IMR-90 (cell line): ENCODE measurements at regions not wholly inside any gene's neighbourhood (a gene's known extent, or its start where the extent isn't known, plus 50 kb on each side); places are given as distances from the start of the nearest gene placed in this dataset.

Source experiments
- ATAC-seq: fragments of 200-7000 bp; cut with Tn5 transposase; 2 replicates; pipeline ENCODE4 v1.9.1; 2020; ENCODE audit warnings: low read depth, mild to moderate bottlenecking, moderate library complexity
- BruUV-seq: library from RNA; stranded (reverse); fragments of 400-500 nt; replicated peaks from 2 replicates; lab custom pipeline; 2021; lab: Mats Ljungman, UMichigan
- CTCF ChIA-PET: fragments of 300-600 bp; formaldehyde crosslinking; extraction: SDS; loops from one replicate; lab custom pipeline; 2021; ENCODE audit warnings: antibody characterized with exemption; lab: Yijun Ruan, JAX
- POLR2A ChIA-PET: fragments of 300-600 bp; sonication (Branson Sonifier 250); formaldehyde crosslinking; loops from one replicate; lab custom pipeline; 2022; ENCODE audit warnings: antibody characterized with exemption; ENCODE audit not compliant: unreplicated experiment; lab: Charles Lee
- DNase-seq: peaks from one replicate; pipeline ENCODE4 v3.0.0; 2013
- H2AFZ ChIP-seq: replicated peaks from 2 replicates; pipeline ENCODE3; 2013; ENCODE audit warnings: low read length, mild to moderate bottlenecking; ENCODE audit not compliant: poor library complexity
- H2AK5ac ChIP-seq: 2 replicates; pipeline ENCODE4 v1.6.1; 2013; ENCODE audit warnings: low read depth, low read length, inconsistent platforms
- H2AK9ac ChIP-seq: replicated peaks from 2 replicates; pipeline ENCODE3; 2013; ENCODE audit warnings: mild to moderate bottlenecking, low read depth, low read length, moderate library complexity; ENCODE audit not compliant: poor library complexity
- H2BK120ac ChIP-seq: 2 replicates; pipeline ENCODE4 v1.6.1; 2013; ENCODE audit warnings: low read depth, low read length, inconsistent platforms
- H2BK15ac ChIP-seq: 3 replicates; pipeline ENCODE4 v1.6.1; 2013; ENCODE audit warnings: low read depth, low read length, inconsistent platforms
- H2BK20ac ChIP-seq: 2 replicates; pipeline ENCODE4 v1.6.1; 2013; ENCODE audit warnings: low read depth, mild to moderate bottlenecking, inconsistent platforms, low read length, moderate library complexity
- H2BK5ac ChIP-seq: 2 replicates; pipeline ENCODE4 v1.6.1; 2013; ENCODE audit warnings: mild to moderate bottlenecking, low read depth, low read length, inconsistent platforms; ENCODE audit not compliant: poor library complexity, severe bottlenecking
- H3K14ac ChIP-seq: replicated peaks from 2 replicates; pipeline ENCODE4 v1.6.1; 2013; ENCODE audit warnings: low read depth, low read length, inconsistent platforms
- H3K18ac ChIP-seq: 2 replicates; pipeline ENCODE4 v1.6.1; 2013; ENCODE audit warnings: low read depth, low read length, control low read depth
- H3K23ac ChIP-seq: 2 replicates; pipeline ENCODE4 v1.6.1; 2013; ENCODE audit warnings: low read depth, low read length, inconsistent platforms
- H3K27ac ChIP-seq: 2 replicates; pipeline ENCODE4 v1.5.1; 2013; ENCODE audit warnings: mild to moderate bottlenecking, control low read depth, low read length; ENCODE audit not compliant: insufficient read depth
- H3K27me3 ChIP-seq: 2 replicates; pipeline ENCODE4 v1.6.1; 2013; ENCODE audit warnings: low read length; ENCODE audit not compliant: control insufficient read depth, insufficient read depth
- H3K36me3 ChIP-seq: 2 replicates; pipeline ENCODE4 v1.6.1; 2013; ENCODE audit warnings: low read length, mixed read lengths; ENCODE audit not compliant: control insufficient read depth, insufficient read depth
- H3K4ac ChIP-seq: 2 replicates; pipeline ENCODE4 v1.6.1; 2013; ENCODE audit warnings: low read depth, low read length, inconsistent platforms
- H3K4me1 ChIP-seq: 2 replicates; pipeline ENCODE4 v1.6.1; 2013; ENCODE audit warnings: low read length, mixed read lengths; ENCODE audit not compliant: control insufficient read depth, insufficient read depth
- H3K4me2 ChIP-seq: 2 replicates; pipeline ENCODE4 v1.6.1; 2013; ENCODE audit warnings: low read depth, mild to moderate bottlenecking, control low read depth, low read length, moderate library complexity
- H3K4me3 ChIP-seq: 2 replicates; pipeline ENCODE4 v1.5.1; 2013; ENCODE audit warnings: low read depth, mild to moderate bottlenecking, control low read depth, low read length, moderate library complexity; ENCODE audit not compliant: insufficient read depth
- H3K56ac ChIP-seq: 2 replicates; pipeline ENCODE4 v1.6.1; 2013; ENCODE audit warnings: low read length, inconsistent platforms; ENCODE audit not compliant: insufficient read depth; ENCODE audit errors: extremely low read depth
- H3K79me1 ChIP-seq, 2 experiments: 2 replicates each; pipeline ENCODE4 v1.6.1; 2013; ENCODE audit warnings: low read length in 2 of 2, inconsistent platforms in 1 of 2, low read depth in 1 of 2
- H3K9ac ChIP-seq: 2 replicates; pipeline ENCODE4 v1.6.1; 2013; ENCODE audit warnings: low read depth, low read length, control low read depth
- H3K9me1 ChIP-seq: 2 replicates; pipeline ENCODE4 v1.6.1; 2013; ENCODE audit warnings: low read length, inconsistent platforms; ENCODE audit not compliant: insufficient read depth
- H3K9me3 ChIP-seq: 2 replicates; pipeline ENCODE4 v1.6.1; 2013; ENCODE audit warnings: low read length; ENCODE audit not compliant: control insufficient read depth, insufficient read depth
- H4K20me1 ChIP-seq: 2 replicates; pipeline ENCODE4 v1.6.1; 2013; ENCODE audit warnings: low read length, inconsistent platforms; ENCODE audit not compliant: insufficient read depth
- H4K5ac ChIP-seq: 2 replicates; pipeline ENCODE4 v1.6.1; 2013; ENCODE audit warnings: mild to moderate bottlenecking, low read depth, low read length, control low read depth
- H4K8ac ChIP-seq, 2 experiments: 2 replicates each; pipeline ENCODE4 v1.6.1; 2013; ENCODE audit warnings: low read depth in 2 of 2, low read length in 2 of 2, control low read depth in 1 of 2, inconsistent platforms in 1 of 2
- H4K91ac ChIP-seq: 2 replicates; pipeline ENCODE4 v1.6.1; 2013; ENCODE audit warnings: low read depth, low read length, inconsistent platforms; ENCODE audit not compliant: insufficient read depth
- BHLHE40 ChIP-seq: fragments of 150-350 bp; IDR thresholded peaks from 2 replicates; pipeline ENCODE4 v1.6.1; 2016; ENCODE audit warnings: mild to moderate bottlenecking, low read depth, low read length
- CEBPB ChIP-seq: IDR thresholded peaks from 2 replicates; pipeline ENCODE4 v1.6.1; 2012; ENCODE audit warnings: low read depth, low read length, improper control_type of control experiment
- MAFK ChIP-seq: IDR thresholded peaks from 2 replicates; pipeline ENCODE4 v1.6.1; 2012; ENCODE audit warnings: low read depth, low read length, improper control_type of control experiment
- MAZ ChIP-seq: IDR thresholded peaks from 2 replicates; pipeline ENCODE4 v1.6.1; 2012; ENCODE audit warnings: low read depth, mild to moderate bottlenecking, low read length, improper control_type of control experiment, moderate library complexity, borderline replicate concordance
- MXI1 ChIP-seq: IDR thresholded peaks from 2 replicates; pipeline ENCODE4 v1.6.1; 2012; ENCODE audit warnings: low read depth, mild to moderate bottlenecking, low read length, moderate library complexity, borderline replicate concordance
- NFE2L2 ChIP-seq: fragments of 150-350 bp; IDR thresholded peaks from 2 replicates; pipeline ENCODE4 v1.6.1; 2016; ENCODE audit warnings: low read depth, mild to moderate bottlenecking, low read length
- POLR2A ChIP-seq: IDR thresholded peaks from 2 replicates; pipeline ENCODE4 v1.6.1; 2012; ENCODE audit warnings: mild to moderate bottlenecking, low read depth, low read length
- RAD21 ChIP-seq: IDR thresholded peaks from 2 replicates; pipeline ENCODE4 v1.6.1; 2012; ENCODE audit warnings: low read length, improper control_type of control experiment
- RFX5 ChIP-seq: IDR thresholded peaks from 2 replicates; pipeline ENCODE4 v1.8.0; 2012; ENCODE audit warnings: low read depth, mild to moderate bottlenecking, low read length, moderate library complexity
- SMC3 ChIP-seq: fragments of 150-350 bp; IDR thresholded peaks from 2 replicates; pipeline ENCODE4 v1.6.1; 2016; ENCODE audit warnings: low read depth, mild to moderate bottlenecking, antibody characterized with exemption, low read length, moderate library complexity
- WGBS, 2 experiments: methylation state at CpG; one replicate each; pipeline versions ENCODE4 v1.1.5 to v1.1.7; 2013; ENCODE audit warnings: missing lambda C conversion rate in 2 of 2; ENCODE audit not compliant: insufficient read length in 1 of 2; ENCODE audit errors: extremely low coverage in 2 of 2; 5-methylcytosine and 5-hydroxymethylcytosine counted together
- dilution Hi-C: fragments of 300-500 bp; cut with HindIII; formaldehyde crosslinking; loops from one replicate; pipeline ENCODE4 v1.14.3; 2018; ENCODE audit warnings: low sequenced_read_pairs; ENCODE audit not compliant: unreplicated experiment
- in situ Hi-C: fragments of 300-500 bp; cut with MboI; formaldehyde crosslinking; loops from 3 replicates; pipeline ENCODE4 v1.14.3; 2019; ENCODE audit warnings: low sequenced_read_pairs, inconsistent platforms, mixed read lengths
- intact Hi-C: fragments of 100-400 bp; cut with micrococcal nuclease; formaldehyde crosslinking; loops from 2 replicates; pipeline ENCODE4 v1.10.0; 2022
- TF ChIP-seq, protein P1 (sequence below): conservative IDR thresholded peaks from 2 replicates; pipeline ENCODE4 v1.5.1; 2012; ENCODE audit warnings: mild to moderate bottlenecking, low read depth, low read length, improper control_type of control experiment
- TF ChIP-seq, protein P2 (sequence below): fragments of 150-350 bp; IDR thresholded peaks from 2 replicates; pipeline ENCODE4 v1.6.1; 2017; ENCODE audit warnings: mild to moderate bottlenecking, antibody characterized with exemption, low read length, low read depth

DNA sequence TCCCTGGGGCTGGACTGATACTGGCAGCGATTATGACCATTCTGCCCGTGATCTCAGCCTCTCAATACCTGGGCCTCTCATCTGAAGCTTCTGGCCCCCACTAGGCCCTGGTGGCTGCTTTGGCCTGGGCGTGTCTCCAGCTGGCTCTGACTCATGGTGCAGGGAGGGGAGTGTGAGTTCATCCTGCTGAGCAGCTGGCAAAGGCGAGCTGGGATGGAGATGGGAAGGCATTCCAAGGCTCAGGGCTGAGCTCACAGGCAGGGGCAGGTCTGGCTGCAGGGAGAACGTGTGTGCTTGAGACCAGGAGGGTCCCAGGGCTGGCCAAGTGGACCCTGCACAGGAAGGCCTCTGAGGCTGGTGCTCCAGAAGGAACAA is 221.8 kb downstream of the TMEM121 start:
- no peak; the same call in 1 of the 2 replicates for ATAC-seq
- POLR2A ChIA-PET = no interaction called here
- in situ Hi-C loops = no loop called here

More for the DNA sequence above, 221.8 kb downstream of the TMEM121 start:
- intact Hi-C loops (no loop called here), dilution Hi-C loops (no loop called here)
- no peak overlapping the region for H2BK120ac ChIP-seq
- no peak overlapping the region for H3K23ac ChIP-seq
- no peaks in the 10 kb centered on the region for H4K20me1 ChIP-seq
- H2AK9ac ChIP-seq = no peak overlapping the region
- H4K5ac ChIP-seq = no peak overlapping the region
- DNase-seq = no peak
- no peaks in the 10 kb centered on the region for H3K4me1 ChIP-seq
- no peaks in the 10 kb centered on the region for H3K79me1 ChIP-seq
- BruUV-seq = no TSS peak
- H4K8ac ChIP-seq = no peak overlapping the region
- no peaks in the 10 kb centered on the region for H3K36me3 ChIP-seq
- peaks cover 12% of the 10 kb centered on the region for H3K9me3 ChIP-seq
- H3K4ac ChIP-seq = no peak overlapping the region
- no CpG with 5 or more reads among the region's 5 CpGs for WGBS, 2 experiments
- CTCF ChIA-PET = no interaction called here
- no peak for TF ChIP-seq POLR2A
- no peak for TF ChIP-seq RAD21
- TF ChIP-seq, protein P1, sequence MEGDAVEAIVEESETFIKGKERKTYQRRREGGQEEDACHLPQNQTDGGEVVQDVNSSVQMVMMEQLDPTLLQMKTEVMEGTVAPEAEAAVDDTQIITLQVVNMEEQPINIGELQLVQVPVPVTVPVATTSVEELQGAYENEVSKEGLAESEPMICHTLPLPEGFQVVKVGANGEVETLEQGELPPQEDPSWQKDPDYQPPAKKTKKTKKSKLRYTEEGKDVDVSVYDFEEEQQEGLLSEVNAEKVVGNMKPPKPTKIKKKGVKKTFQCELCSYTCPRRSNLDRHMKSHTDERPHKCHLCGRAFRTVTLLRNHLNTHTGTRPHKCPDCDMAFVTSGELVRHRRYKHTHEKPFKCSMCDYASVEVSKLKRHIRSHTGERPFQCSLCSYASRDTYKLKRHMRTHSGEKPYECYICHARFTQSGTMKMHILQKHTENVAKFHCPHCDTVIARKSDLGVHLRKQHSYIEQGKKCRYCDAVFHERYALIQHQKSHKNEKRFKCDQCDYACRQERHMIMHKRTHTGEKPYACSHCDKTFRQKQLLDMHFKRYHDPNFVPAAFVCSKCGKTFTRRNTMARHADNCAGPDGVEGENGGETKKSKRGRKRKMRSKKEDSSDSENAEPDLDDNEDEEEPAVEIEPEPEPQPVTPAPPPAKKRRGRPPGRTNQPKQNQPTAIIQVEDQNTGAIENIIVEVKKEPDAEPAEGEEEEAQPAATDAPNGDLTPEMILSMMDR = no peak
- TF ChIP-seq SMC3 = no peak
- no peak for TF ChIP-seq BHLHE40
- no peak for TF ChIP-seq MXI1
- TF ChIP-seq, protein P2, sequence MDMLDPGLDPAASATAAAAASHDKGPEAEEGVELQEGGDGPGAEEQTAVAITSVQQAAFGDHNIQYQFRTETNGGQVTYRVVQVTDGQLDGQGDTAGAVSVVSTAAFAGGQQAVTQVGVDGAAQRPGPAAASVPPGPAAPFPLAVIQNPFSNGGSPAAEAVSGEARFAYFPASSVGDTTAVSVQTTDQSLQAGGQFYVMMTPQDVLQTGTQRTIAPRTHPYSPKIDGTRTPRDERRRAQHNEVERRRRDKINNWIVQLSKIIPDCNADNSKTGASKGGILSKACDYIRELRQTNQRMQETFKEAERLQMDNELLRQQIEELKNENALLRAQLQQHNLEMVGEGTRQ = no peak
- TF ChIP-seq NFE2L2 = no peak
- no peak for TF ChIP-seq RFX5
- TF ChIP-seq MAZ = no peak
- no peak for TF ChIP-seq MAFK
- TF ChIP-seq CEBPB = no peak
- H3K27me3 ChIP-seq = no peaks in the 10 kb centered on the region
- no peak overlapping the region for H3K27ac ChIP-seq
- no peak overlapping the region for H3K9ac ChIP-seq
- no peak overlapping the region for H2AK5ac ChIP-seq
- no peak overlapping the region for H3K14ac ChIP-seq
- no peak overlapping the region for H2AFZ ChIP-seq
- no peak overlapping the region for H3K56ac ChIP-seq
- no peak overlapping the region for H3K4me2 ChIP-seq
- H3K9me1 ChIP-seq = no peaks in the 10 kb centered on the region
- H3K4me3 ChIP-seq = no peak overlapping the region
- H3K18ac ChIP-seq = no peak overlapping the region
- H4K91ac ChIP-seq = no peak overlapping the region
- H2BK15ac ChIP-seq = no peak overlapping the region
- no peak overlapping the region for H2BK5ac ChIP-seq
- no peak overlapping the region for H2BK20ac ChIP-seq
